Glomerular visceral epithelial cell (primary cell): ENCODE measurements at regions not wholly inside any gene's neighbourhood (a gene's known extent, or its start where the extent isn't known, plus 50 kb on each side); places are given as distances from the start of the nearest gene placed in this dataset.
"Not testable (repeated sequence)": the region's sequence is repeated elsewhere in the genome, so short reads cannot be mapped to it uniquely, and the experiment has no call there.

ENCODE experiments used
- DNase-seq: peaks from one replicate; pipeline ENCODE4 v3.0.0-alpha.2; 2016; ENCODE audit errors: extremely low spot score

DNA sequence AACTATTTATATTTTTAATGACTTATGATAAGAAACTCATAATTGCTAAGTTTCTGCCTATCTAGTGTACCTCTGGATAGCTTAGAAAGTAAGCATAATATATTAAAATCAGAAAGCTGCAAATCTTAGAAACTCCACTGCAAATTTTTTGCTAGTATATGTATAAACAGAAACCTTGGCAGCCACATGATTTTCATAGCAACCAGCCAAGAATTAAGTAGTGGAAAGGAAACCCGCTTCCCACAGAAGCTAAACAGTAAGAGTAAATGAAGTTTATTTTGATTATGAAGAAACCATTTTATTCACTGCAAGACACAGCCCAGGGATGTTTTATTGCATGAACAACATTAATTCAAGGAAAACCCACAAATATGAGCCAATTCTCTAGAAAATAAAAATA is 872.5 kb upstream of the ADGRL3 start:
- no peak for DNase-seq

GRCh38 chr4:60344908-60345307 is 855.2 kb upstream of the ADGRL3 start:
- no peak for DNase-seq

- DNase-seq = no peak
Observed at GRCh38 chr4:60345392-60345791, 854.7 kb upstream of the ADGRL3 start.

GRCh38 chr4:60359746-60360367 is 840.3 kb upstream of the ADGRL3 start:
- no peak for DNase-seq

GRCh38 chr4:60365176-60365575 is 835.0 kb upstream of the ADGRL3 start:
- no peak for DNase-seq

DNA sequence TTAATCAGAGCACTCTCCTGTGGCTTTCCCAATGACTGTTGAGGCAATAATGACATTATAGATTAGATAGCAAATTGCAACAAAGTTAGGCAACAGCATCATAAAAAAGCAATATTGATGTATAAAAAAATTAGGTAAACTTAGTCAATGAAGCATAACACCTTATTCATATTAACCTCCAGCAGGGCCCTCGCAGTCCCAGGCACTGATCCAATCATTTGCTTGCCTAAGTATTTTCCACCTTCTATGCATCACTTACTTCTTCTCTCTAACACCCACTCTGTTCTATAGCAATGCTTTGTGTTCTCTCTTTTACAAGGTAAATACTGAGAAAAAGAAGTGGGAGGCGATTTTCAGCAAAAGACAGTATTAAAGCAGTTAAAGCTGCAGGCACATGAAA is 833.5 kb upstream of the ADGRL3 start:
- DNase-seq = no peak

GRCh38 chr4:60368986-60369385 is 831.1 kb upstream of the ADGRL3 start:
- DNase-seq = no peak

- DNase-seq = no peak
Observed at GRCh38 chr4:60378010-60378409, 822.1 kb upstream of the ADGRL3 start.

DNA sequence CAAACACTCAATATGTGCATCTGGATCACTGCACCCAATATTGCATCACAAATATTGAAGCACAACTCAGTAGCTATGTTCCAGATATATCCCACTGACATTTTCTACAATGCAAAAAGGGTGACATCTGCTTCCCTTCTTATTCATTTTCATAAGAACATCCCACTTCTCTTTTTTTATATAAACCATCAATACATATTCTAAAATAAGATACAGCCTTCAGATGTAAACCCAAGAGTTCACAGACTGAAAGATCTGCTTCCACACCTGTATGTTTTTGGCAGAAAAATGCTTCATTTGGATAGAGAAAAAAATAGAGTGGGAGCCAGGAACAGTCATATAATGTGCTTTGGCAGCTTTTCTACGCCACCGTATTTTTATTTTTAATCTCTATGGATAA is 815.6 kb upstream of the ADGRL3 start:
- no peak for DNase-seq

DNA sequence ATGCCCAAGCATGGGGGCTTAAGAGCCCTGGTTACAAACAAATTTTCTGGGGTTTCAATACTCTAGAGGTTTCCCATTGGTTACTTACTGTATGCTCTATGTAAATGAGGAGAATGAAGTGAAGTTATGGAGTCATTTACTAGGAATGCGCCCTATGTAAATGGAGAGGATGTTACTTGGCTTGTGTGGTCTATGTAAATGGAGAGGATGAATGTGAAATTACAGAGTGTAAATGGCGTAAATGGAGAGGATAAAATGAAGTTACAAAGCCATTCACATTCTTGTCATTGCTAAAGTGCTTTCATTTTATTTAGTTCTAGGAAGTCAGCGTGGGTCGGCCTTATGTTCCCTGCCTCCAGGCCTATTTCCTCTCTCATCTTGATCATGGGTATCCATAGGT is 810.5 kb upstream of the ADGRL3 start:
- DNase-seq = no peak

GRCh38 chr4:60396341-60397049 is 803.6 kb upstream of the ADGRL3 start:
- peak; percentile 43 for DNase-seq

DNA sequence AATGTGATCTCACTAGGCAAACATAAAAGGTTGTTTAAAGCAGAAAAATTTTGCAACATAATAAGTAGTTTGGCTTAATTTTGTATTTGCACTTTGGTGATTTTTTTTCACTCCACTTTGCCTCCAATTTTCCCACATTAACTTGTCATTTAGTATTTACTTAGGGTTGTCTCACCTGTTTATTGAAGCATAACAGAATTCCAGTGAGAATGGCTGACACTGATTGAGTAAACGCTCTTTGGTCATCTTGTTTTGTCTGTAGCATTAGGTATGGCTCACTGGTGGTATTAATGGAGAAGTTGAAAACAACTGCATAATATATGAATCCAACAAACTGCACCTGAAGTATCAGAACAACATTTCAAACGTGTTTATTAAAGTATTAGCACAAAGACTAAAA is 799.5 kb upstream of the ADGRL3 start:
- DNase-seq = no peak

GRCh38 chr4:60404027-60404426 is 796.1 kb upstream of the ADGRL3 start:
- DNase-seq = no peak

GRCh38 chr4:60422439-60422838 is 777.7 kb upstream of the ADGRL3 start:
- no peak for DNase-seq

DNA sequence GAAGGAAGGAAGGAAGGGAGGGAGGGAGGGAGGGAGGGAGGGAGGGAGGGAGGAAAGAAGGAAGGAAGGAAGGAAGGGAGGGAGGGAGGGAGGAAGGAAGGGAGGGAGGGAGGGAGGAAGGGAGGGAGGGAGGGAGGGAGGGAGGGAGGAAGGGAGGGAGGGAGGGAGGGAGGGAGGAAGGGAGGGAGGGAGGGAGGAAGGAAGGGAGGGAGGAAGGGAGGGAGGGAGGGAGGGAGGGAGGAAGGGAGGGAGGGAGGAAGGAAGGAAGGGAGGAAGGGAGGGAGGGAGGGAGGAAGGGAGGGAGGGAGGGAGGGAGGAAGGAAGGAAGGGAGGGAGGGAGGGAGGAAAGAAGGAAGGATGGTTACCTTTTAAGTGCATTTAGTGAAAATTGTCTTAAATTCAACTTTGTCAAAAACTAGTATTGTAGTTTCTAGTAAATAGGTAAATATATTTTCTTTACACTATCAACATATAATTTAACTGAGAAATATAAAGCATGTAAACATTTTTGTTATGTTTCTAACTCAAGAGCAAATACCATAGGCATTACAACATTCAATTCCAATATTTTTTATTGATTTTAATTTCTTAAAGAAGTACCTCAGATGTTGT is 776.4 kb upstream of the ADGRL3 start:
- DNase-seq = not testable (repeated sequence)

DNA sequence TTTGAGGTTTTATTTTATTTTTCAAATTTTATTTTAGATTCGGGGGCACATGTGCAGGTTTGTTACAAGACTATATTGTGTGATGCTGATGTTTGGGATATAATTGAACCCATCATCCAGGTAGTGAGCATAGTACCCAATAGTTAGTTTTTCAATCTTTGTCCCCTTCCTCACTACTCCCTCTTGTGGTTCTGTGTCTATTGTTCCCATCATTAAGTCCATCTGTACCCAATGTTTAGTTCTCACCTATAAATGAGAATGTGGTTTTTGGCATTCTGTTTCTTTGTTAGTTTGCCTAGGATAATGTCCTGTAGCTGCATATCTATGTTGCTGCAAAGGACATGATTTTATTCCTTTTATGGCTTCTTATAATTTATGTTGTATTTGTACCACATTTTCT is 767.2 kb upstream of the ADGRL3 start:
- DNase-seq = no peak

DNA sequence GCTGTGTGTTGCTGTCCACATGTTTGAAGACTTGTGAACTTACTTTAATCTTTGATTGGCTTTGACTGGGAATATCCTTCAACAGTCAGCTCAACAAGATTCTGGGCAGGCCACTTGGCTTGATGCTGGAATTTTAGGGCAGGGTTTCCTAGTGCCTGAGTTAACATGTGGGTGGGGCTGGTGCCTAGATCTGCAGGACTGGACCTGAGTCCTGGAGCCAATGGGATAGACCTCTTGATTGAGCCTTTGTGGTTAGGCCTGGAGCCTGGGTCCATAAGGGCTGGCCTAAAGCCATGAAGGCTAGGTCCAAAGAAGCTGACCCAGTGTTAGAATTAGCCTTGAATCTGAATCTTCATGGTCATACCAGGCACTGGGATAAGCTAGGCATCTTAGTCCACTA is 757.1 kb upstream of the ADGRL3 start:
- no peak for DNase-seq

GRCh38 chr4:60443796-60444195 is 756.3 kb upstream of the ADGRL3 start:
- DNase-seq = no peak

- DNase-seq = no peak
Observed at GRCh38 chr4:60450054-60450453, 750.1 kb upstream of the ADGRL3 start.

DNA sequence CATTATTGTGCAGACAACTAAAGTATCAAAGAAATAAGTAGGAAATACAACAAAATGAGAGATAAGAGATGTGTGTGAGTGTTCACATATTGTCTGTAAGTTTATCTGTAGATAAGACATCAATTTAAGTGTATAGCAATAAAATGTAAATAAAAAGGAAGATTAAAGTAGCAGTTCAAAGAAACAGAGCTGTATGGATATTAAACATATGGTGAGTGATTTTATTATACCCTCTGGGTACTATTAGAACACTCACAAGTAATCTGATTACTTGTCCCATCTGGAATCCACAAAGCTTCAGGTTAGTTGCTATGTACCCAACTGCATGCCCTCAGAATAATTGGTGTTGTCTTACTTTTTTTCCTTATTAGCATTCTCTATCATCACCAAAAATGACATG is 747.9 kb upstream of the ADGRL3 start:
- no peak for DNase-seq

GRCh38 chr4:60455380-60455779 is 744.7 kb upstream of the ADGRL3 start:
- DNase-seq = no peak

DNA sequence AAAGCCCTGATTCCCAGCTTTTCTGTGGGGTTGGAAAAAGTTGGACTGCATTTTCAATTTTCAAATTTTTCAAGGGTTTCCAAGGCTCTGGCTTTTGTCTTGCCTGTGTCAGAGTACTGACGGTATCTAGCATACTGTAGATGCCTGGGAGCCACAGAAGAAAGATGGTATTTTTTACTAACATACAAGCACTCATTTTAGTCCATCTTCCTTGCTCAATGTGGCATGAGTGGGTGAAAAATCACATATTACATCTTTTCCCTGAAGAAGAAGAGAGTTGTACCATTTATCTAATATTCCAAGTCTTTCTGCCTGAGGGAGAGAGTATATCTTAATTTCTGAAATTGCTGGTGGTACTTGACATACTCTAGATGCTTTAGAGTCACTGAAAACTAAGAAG is 738.6 kb upstream of the ADGRL3 start:
- DNase-seq = no peak

DNA sequence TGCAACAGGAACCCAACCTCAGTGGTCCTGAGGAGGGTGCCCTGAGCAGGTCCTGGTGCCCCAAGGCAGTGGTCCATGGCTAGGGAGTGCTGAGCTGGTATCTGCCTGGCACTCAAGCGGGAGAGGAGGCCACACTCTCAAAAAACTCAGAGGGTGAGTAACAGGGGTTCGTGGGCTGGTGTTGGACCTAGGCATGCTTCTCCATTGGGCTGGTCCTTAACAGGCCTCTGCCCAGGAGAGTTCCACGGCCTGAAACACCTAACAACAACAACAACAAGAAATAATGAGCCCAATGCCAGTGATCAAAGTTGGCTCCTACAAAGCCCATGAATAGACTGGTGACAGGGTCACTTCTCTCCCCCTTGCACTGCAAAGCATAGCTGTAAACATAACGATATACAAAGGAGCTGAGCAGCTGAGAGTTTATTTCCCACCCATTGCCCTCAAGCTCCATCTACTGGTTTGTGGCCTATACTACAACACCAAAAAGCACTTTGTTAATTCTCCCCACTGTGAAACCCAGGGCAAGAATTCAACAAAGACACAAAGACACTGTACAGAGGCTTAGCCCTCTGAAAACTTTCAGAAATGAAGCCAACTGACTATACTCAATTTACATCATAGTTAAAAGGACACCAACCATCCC is 736.1 kb upstream of the ADGRL3 start:
- no peak for DNase-seq
